ENCODE measurements at regions not wholly inside any gene's neighbourhood (a gene's known extent, or its start where the extent isn't known, plus 50 kb on each side); places are given as distances from the start of the nearest gene placed in this dataset.
A peak's percentile ranks its signal among the peaks of the same experiment; 100 is the strongest.

DNA sequence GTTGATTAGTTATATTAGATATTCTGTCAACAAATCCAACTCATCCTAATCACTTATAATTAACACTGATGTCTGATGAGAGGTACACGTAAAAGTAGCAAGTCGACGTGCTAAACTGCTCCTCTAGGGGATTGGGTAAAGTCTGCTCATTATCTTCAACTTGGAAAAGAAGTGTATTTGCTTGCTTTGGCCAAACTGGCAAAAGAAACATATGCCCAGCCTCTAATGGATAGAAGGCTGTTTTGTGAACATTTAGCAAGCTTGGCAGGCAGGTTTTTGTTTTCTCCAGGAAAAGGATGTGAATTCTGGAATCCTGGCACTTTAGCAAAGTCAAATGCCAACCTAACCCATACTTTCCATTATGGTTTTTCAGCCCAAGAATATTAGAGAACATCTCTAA lies 264.8 kb downstream of the TBL1XR1 start:
- no peak for DNase-seq

DNA sequence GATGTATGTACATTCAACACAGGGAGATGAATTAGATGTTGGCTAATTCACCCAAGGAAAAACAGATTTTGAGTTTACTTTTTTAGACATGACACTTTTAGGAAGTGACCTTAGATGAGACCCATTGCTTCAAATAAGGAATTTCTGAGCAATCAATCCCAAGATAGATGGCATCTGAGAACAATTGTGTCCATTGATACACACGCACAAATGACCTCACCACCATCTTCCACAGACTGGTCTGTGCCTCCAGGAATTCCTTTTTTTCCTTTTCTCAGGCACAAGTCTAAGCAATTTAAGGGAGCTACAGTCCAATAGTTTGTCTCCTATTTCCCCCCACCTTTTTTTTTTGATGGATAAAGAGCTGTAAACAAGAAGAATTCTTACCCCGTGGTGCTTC lies 265.3 kb downstream of the TBL1XR1 start:
- no peak for DNase-seq

DNA sequence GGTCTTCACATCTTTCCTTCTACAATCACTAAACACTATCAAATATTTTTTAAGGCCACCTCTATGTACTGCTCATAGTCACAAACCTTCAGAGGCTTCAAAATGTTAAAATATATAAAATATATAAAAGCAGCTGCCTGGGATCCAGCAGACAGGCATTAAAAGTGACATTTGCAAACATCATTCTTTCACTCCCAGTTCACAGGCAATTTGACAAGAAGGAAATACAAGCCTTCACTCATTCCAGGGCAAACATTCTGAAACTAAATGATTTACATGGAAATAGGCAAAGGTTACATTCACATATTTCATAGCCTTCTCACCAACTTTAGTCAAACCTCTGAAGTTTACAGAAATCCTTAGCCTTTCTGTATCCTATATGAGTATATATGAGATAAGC lies 266.3 kb downstream of the TBL1XR1 start:
- DNase-seq = no peak

DNA sequence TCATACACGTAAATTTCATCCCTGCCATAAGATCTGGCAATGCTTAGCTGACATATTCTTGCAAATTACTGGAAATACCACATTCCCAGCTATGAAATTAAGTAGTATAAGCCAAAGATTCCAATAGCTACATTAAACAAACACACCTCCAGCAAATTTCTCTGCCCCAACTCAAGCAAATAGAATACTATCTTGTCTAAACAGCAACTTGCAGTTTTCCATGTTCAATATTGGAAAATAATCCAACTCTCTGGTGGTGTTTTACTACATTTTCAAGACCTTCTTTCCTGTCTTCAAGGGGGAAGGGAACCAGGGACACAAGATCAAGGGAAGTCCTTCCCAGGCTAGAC lies 268.7 kb downstream of the TBL1XR1 start:
- no peak for DNase-seq

DNA sequence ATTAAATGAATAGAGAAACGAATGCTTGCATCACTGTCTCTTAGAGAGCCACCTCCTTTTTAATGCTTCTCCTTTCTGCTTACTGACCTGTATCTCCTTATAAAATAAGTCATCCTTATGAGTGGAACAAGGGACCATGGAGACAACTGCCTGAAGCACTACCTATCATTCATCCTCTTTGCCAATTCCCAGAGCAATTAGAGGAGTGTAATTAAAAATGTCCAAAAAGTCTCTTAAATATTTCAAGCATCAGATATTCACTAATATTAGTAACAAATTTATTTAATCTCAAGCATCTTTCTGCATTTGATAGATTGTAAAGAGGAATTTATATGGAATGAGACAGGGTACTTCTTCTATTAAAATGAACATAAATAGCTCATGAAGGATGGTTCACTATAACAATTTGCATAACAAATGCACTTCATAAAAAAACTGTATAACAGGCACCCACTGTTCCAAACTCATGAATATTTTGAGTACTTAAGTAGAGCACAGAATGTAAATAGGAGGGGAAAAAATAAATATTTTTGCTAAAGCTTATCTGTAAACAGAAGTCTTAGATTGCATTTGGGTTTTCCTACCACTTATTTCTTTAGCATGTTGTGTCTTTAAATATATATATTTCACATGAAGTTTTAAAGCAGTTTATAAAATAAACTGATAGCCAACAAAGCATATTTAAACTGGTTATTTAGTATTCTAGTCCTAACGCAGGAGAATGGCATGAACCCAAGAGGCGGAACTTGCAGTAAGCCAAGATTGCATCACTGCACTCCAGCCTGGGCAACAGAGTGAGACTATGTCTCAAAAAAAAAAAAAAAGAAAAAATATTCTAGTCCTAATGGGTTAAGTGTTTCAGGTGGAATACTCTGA lies 269.3 kb downstream of the TBL1XR1 start:
- no peak for DNase-seq

DNA sequence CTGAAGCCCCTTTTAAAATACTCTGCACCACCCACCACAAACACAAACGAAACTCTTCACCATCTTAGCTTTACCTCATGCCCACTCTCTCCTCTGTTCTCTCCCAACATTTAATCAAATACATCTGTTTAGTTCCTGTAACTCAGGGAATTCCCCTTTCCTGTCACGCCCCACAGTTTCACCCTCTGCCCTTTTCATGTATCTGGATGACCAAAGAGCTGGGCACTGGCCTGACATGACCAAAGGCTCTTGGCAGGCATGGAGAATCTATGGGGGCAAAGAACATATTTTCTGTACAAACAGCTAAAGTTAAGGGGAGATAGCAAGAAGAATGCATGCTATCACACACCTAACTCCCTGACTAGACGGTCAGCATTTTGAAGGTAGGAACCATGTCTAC lies 270.0 kb downstream of the TBL1XR1 start:
- DNase-seq = no peak

DNA sequence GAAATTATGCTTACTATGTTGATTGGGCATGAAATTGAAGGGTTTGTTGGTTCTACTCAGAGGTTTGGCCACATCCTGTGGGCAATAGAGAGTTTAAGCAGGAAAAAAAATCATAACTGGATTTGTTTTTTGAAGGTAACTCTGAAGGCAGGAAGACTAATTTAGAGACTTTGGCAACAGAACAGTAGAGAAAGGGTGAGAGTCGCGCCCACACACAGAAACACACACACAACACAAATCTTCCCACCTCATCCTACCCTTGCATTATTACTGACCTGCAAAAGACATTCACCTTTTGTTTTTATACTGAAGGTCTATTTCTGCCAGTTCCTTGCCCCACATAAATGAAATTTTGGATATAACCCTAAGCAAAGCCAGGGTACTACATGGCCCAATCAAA lies 270.6 kb downstream of the TBL1XR1 start:
- no peak for DNase-seq

DNA sequence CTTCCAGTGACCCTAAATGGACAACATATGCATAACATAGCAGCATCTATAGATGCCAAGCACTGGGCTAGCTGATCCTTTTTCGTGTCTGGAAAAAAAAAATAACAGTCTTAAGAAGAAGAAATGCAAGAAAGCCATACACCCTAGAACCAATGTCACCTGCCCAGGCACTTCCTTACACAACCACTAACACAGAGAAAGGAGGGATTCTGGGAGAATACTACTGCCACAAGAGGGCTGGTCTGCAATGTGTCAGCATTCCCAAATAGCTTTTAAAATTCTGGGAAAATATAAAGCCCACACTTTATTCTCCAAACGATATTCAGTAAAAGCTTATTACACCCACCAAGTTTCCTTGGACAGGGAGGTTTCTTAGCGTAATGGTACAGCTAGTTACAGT lies 271.2 kb downstream of the TBL1XR1 start:
- no peak for DNase-seq

DNA sequence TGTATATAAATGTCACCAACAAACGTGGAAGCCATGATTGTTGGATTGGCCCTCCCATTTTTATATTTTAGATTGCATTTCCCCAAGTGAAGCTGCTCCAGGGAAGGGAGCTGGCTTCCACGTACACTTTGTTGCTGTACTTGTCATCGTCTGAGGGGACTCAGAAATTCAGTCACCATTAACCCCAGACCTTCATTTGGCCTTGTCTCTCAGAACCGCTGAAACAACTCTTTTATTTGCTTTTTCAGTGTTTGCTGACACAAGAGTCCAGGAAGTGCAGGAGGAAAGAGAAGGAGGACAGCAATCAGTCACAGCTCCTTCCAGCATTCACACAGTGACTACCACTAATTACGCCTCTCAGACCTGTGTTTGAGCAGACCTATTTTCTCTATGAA lies 276.5 kb downstream of the TBL1XR1 start:
- DNase-seq = no peak

DNA sequence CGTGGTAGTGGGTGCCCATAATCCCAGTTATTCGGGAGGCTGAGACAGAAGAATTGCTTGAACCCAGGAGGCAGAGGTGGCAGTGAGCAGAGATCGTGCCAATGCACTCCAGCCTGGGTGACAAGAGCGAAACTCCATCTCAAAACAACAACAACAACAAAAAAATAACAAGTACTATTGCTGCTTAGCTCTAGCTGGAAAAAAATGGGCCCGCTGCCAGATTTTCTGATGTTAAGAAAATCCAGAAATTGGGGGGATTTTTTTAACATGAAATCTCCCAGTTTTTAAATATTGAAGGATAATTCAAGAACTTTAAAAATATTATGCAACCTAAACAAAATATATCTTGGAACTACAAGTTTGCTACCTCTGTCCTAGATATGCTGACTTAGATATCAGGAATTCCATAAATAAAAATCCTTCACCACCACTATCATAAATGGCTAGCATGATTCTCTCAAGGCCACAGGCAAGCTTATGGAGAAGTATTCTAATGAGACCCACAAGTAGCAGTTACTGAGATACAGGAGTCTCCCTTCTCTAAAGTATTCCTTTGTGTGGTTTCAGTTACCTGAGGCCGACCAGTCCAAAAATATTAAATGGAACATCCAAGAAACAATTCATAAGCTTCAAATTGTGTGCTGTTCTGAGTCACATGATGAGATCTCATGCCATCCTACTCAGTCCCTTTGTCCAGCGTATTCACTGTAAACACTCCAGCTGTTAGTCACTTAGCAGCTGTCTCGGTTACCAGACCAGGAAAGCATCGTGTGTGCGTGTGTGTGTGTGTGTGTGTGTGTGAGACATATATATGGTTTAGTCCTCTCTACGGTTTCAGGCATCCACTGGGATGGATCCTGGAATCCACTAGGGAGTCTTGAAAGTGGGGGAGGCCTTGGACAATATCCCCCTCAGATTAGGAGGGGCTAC lies 277.2 kb downstream of the TBL1XR1 start:
- DNase-seq = no peak

DNA sequence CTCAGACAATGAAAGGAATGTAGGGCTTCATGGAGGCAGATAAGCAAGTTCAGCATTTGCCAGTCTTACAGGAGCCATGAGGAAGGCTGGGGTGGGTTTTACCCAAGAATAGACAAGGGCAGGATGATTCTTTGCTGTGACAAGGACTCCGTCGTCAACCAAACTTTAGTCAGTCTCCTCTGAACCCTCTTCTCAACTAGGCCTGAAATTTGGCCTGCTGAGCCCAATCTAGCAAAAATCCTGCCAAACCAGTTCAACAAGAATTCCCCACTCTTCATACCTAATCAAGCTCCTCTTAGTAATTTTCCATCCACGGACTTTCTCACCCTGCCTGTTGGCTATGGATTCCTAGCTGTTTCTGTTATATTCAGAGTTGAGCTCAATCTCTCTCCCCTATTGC lies 280.5 kb downstream of the TBL1XR1 start:
- DNase-seq = no peak

DNA sequence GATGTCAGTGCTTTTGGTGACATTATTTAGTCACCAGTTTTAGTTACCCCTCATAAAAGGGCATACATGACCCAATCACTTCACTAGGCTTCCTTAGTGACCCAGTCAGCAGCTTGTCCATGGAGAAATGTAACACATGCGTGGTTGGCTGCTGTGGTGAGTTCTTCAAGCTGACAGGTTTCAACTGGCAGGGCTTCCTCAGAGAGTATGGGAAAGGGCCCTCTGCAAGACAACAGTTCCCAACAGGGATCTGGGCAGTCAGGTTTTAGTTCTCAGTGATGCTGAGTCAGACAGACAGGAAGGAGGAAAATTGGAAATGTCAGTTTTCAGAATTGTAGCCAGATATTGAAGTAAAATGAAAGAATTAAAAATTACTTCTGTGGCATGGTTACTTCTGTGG lies 282.5 kb downstream of the TBL1XR1 start:
- DNase-seq = no peak

DNA sequence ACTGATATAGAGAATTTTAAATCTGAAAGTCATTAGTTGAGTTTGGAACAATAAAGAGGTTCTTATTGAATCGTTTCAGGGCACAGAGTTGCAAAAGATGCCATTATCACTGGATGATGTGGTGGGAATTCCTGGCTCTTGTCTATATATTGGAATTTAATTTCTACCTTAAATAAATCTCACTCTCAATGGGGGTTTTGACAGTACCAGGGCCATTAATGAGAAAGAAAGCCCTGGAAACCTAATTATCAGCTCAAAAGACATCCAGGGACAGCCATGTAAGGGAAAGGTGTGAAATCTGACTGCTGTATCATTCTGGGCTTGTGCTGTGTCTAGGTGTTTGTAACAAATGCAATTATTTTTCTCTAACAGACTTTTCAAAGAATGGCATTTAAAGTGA lies 285.7 kb downstream of the TBL1XR1 start:
- DNase-seq = no peak

DNA sequence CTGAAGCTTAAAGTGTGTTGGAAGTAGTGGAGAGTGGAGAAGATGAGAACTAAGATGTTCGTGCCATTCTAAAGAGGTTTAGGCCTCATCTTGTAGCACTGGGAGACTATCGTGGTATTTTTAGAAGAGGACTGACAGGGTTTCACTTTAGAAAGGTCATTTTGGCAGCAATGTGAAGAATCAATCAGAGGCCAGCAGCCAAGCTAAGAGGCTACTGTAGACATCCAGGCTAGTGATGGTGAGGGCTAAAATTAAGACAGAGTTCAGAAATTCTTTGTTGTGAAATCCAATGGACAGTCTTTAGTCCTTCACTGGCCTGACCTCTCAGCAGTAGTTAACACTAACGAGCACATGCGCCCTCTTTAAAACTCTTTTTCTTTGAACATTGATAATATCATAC lies 288.2 kb downstream of the TBL1XR1 start:
- DNase-seq = no peak

DNA sequence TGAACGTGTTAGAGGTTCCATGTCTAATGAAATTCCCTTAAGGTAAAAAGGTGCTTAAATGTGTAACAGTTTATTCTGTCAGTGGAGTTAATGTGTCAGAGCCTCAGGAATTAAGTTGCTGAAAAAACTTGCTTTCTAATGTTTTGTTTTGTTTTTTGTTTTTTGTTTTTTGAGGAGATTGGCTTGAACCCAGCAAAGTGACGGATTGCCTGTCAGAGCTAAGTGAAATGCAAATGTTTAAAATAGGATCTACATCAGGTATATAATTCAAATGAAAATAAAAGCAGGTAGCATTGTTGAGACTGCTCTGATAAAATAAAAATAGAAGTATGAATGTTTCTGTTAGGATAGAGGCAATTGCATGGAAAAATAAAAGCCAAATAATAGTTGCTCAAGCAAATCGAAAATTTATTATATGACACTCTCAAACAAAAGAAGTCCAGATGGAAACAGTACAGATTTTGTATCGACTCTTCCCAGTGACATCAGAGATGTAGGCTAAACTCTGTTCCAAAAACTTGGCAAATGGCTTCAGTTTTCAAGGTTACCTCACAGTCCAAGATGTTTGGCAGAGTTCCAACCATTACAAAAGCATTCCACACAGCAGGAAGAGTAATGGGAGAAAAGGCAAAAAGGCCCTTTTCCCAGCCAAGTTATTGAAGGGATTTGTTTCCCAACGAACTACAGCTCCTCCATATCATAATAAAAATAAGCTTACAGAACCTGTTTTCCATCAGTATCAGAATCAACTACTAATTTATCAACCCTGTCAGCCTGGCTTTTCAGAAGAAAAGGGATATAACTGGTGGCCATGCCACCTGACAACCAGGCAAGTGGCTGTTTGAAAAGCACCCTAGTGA lies 291.0 kb downstream of the TBL1XR1 start:
- peak; percentile 94 for DNase-seq

DNA sequence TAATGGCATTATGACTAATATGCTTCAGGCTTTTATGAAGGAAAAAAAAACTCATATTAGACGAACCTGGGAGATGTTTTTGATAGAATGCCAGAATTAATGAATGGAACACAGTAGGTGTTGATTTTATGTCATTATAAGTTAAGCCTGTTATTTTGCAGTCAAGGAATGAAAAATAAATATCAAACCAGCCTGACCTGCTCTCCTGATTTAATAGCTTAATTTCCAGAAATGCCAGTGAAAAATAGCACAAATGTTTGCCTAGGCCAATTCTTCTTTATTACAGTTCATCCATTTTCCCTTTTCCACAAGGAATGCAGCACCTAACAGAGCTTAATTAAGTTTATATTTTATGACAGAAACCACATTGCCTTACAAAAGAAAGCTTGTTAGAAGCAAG lies 292.0 kb downstream of the TBL1XR1 start:
- DNase-seq = no peak

DNA sequence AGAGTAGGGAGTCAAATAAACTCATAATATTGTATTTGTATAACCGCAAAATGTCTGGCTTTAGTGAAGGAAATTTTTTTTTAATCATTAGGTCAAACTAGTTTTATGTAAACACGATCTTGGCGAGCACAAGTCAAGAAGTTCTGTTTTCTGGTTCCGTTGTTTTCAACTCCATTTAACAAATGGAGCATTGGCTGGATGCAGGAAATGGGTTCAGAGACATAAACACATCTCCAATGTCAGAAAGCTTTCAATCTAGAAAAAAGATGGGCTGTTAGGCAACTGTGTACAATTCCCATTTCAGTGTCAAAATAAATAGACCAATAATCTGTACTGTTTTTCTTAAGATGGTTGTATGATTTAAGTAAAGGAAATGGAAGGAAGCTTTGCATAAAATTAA lies 292.8 kb downstream of the TBL1XR1 start:
- DNase-seq = no peak

DNA sequence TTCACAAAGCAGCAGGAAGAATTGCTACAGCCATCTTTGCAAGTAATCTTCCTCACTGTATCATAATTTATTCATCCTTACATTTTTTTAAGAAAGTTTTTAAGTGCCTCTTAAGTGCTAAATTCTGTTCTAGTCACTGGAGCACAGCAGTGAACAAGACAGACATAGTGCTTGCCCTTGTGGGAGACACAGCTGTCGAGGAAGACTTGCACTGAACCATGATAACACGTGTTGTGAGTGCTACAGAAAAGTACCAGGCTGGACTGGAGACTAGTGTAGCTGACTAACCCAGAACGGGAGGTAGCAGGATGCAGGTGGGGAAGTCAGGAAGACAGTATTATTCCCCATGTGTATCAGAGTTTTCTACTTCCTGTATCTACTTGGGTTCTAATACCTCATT lies 300.6 kb downstream of the TBL1XR1 start:
- no peak for DNase-seq

DNA sequence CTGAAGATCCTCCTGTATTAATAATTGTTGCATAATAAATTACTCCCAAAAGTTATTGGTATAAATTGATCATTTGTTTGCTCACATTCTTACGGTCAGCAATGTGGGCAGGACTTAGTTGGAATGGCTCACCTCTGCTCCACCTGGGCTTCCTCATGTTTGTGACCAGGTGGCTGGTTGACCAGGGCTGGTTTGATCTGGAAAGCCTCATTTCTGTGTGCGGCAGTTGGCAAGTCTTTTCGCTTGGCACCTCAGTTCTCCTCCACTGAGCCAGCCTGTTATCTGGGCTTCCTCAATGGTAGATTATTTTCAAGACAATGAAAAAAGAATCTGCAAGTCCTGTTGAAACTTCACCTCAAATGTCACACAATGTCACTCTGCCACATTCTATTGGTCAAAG lies 301.1 kb downstream of the TBL1XR1 start:
- no peak for DNase-seq

DNA sequence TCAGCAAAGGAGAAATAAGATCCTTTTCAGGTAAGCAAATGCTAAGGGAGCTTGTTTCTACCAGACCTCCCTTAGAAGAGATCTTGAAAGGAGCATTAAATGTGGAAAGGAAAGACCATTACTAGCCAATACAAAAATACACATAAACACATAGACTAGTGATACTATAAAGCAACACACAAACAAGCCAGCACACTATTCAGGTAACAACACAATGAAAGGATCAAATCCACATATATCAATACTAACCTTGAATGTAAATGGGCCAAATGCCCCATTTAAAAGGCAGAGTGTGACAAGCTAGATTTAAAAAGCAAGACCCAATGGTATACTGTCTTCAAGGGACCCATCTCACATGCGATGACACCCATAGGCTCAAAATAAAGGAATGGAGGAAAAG lies 317.6 kb downstream of the TBL1XR1 start:
- no peak for DNase-seq

DNA sequence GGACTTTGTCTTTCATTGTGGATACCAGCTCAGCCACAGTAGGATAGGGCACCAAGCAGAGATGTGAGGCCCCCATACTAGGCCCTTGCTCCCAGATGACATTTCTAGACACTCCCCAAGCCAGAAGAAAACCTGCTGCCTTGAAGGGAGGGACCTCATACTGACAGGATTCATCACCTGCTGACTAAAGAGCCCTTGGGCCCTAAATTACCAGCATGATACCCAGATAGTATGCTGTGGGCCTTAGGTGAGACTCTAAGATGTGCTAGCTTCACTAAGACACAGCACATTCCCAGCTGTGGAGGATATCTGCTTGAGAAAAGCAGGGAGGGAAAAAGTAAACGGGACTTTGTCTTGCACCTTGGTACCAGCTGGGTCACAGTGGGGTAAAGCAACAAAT lies 324.0 kb downstream of the TBL1XR1 start:
- no peak for DNase-seq

DNA sequence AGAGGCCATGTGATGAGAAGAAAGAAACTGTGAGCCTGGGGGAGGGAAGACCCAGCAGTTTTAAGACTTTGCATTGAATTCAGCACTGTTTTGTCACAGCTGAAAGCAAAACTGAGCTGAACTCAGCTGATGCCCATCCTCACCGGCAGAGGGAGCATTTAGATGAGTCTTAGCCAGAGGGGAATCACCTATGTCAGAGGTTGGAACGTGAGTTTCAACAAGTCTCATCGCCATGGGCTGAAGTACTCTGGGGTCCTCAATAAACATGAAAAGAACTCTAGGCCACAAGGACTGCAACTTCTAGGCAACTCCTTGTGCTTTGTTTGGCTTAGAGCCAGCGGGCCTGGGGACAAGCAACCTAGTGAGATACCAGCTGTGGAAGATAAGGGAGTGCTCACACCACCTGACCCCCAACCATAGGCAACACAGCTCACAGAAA lies 324.5 kb downstream of the TBL1XR1 start:
- DNase-seq = no peak

DNA sequence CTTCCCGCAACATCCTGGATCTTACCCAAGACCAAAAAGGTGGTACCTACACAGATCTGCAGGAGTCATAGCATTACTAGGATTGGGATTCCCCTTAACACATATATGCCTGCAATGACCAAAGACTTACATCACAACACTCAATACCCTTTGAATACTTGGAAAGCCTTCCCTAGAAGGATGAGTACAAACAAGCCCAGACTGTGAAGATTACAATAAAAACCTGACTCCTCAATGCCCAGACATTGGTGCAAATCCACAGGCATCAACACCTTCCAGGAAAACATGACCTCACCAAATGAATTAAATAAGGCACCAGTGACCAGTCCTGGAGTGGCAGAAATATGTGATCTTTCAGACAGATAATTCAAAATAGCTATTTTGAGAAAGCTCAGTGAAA lies 326.8 kb downstream of the TBL1XR1 start:
- DNase-seq = no peak
